ENCODE measurements at regions not wholly inside any gene's neighbourhood (a gene's known extent, or its start where the extent isn't known, plus 50 kb on each side); places are given as distances from the start of the nearest gene placed in this dataset.

DNA sequence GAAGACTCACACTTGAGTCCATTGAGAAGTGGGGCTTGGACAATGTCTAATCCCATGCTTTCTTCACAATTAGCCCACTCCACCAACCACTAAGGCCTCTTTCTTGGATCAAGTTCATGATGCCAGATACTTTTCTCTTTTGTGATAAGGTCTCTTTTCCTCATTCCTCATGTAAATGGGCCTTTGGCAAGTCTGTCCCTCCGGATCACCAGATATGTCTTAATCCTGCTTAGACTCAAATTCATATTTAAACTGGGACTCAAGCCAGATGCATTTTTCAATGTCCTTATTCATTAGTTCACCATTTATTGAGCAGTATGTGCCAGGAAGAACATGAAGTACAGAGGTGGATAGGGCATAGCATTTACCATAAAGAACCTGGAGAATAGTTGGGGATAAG lies 671.1 kb downstream of the TBL1XR1 start:
- DNase-seq, result no peak

- no peak for DNase-seq
Observed at GRCh38 chr3:176523114-176523513, 674.2 kb downstream of the TBL1XR1 start.

- no peak for DNase-seq
Observed at GRCh38 chr3:176522436-176522835, 674.8 kb downstream of the TBL1XR1 start.

DNA sequence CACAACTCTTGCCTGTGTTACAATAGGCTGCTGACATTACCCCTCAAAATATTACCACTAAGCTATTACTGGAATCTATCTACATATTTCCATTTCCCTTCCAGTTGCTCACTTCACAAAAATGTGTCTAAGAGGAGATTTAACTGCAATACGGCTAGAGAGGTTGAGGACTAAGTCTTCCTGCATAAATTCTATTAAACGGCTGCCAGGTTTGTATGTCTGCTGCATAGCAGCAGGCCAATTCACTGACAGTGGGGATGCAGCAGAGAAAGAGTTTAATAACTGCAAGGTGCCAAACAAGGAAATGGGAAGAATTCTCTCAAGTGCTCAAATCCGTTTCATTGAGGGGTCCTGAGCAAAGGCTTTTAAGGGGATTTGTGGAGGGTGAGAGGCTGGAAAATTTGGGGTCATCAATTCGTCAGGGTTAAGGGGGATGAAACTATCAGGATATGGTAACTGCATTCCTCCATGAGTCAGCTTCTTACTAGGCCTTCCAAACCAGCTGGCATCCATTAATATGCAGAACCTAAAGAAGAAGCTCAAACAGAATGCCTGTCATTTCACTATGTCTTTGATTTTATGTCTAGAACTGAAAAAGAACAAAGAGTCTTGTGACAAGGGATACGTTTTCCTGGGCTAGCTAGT lies 675.6 kb downstream of the TBL1XR1 start:
- no peak for DNase-seq

- DNase-seq, result peak in 3 of 4 experiments; percentile 1 to 5 (median 3)
Observed at GRCh38 chr3:176514297-176514696, 683.0 kb downstream of the TBL1XR1 start.

GRCh38 chr3:176513604-176514003 lies 683.7 kb downstream of the TBL1XR1 start:
- DNase-seq, result peak in 1 of 4 experiments; percentile 2

DNA sequence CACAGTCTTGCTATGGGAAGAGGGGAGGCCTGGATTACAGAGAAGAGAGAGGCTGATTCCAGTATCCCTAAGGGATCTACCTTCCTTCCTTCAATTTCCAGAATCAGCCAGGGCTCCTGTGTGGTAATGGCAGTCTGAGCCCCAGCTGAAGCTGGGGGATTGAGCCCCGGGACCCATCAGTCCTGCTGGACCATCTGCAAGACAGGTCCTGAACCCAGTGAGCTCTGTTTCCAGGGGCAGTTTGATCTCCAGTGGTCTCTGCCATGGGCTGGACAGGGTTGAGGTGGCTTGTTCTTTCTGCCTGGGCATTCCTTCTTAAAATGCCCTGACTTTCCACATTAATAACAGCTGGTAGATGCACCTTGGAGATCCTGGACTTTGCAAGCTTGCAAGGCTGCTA lies 685.2 kb downstream of the TBL1XR1 start:
- no peak for DNase-seq

GRCh38 chr3:176510097-176510496 lies 687.2 kb downstream of the TBL1XR1 start:
- no peak for DNase-seq

GRCh38 chr3:176505878-176506621 lies 691.2 kb downstream of the TBL1XR1 start:
- no peak for DNase-seq

GRCh38 chr3:176491084-176491483 lies 706.2 kb downstream of the TBL1XR1 start:
- no peak for DNase-seq

GRCh38 chr3:176490357-176490756 lies 706.9 kb downstream of the TBL1XR1 start:
- no peak for DNase-seq

DNA sequence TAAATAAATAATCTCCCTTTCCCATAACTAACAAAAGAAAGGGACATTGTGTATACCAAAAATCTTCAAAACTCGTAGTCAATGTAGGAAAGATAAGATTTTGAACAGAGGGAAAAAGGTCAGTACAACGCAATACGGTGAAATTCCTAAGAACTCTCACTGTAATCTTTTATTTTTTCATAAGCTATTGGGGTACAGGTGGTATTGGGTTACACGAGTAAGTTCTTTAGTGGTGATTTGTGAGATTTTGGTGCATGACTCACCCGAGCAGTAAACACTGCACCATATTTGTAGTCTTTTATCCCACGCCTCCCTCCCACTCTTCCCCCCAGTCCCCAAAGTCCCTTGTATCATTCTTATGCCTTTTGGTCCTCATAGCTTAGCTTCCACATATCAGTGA lies 718.0 kb downstream of the TBL1XR1 start:
- DNase-seq, result no peak

- DNase-seq, result no peak
Observed at GRCh38 chr3:176469694-176470205, 727.5 kb downstream of the TBL1XR1 start.

DNA sequence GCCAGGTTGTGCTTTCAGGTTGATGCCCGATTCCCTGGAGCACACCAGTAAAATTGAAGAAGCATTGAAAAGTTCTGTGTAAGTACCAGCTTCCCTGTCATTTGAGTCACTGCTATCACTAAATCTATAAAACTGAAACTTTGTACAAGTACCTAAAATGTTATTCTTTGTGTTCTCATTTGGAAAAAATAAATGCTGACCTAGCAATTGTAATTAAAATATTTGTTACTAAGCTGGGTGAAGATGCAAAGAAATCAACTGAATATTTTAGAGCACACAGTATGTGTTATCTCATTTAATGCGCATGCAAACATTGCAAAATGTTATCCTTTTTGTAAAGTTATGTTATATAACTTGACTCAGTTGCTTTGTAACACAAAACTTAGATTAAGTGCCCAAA lies 733.7 kb downstream of the TBL1XR1 start:
- DNase-seq, result no peak

GRCh38 chr3:176447369-176447768 lies 749.9 kb downstream of the TBL1XR1 start:
- DNase-seq, result no peak

DNA sequence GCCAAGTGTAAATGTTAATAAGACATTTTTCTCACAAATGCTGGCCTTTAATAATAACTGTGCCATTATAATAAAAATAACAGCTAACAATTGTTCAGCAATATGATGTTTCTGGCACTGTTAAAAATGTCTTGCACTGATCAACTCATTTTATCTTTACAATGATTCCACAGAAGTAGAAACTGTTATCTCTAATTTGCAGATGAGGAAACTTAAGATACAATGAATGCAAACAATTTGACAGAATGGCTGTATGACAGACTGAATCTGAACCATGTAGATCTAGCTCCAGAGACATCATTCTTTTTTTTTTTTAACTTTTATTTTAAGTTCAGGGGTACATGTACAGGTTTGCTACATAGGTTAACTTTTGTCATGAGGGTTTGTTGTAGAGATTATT lies 755.0 kb downstream of the TBL1XR1 start:
- no peak for DNase-seq

GRCh38 chr3:176439729-176440128 lies 757.6 kb downstream of the TBL1XR1 start:
- DNase-seq, result no peak

DNA sequence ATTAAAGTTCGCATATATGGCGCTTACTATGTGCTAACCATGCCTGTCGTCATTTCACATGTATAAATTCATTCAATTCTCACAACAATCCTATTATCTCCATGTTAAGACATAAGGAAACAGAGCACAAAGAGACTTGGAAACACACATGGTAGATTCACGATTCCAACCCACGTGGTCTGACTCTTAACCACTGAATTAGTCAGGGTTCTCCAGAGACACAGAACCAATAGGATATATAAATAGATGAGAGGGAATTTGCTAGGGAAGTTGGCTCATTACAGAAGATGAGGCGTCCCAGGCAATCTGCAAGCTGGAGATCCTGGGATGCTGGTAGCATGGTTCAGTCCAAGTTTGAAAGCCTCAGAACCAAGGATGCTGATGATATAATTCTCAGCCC lies 765.3 kb downstream of the TBL1XR1 start:
- DNase-seq, result no peak

DNA sequence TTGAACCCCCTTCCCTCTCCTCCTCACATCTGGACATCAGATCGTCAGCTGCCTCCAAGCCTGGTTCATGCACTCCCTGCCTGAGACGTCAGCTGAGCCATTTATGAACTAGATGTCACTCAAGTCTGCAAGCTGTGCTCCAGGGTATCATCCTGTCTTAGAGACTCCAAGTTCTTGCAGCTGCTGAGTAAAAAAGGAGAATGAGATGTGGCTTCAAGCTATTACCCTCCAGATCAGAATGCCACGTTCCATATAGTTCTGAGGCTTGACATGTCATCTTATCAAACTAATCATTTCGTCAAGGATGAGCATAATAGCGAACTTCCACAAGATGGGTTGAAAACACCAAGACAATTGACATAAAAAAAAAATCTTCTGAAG lies 766.3 kb downstream of the TBL1XR1 start:
- no peak for DNase-seq

DNA sequence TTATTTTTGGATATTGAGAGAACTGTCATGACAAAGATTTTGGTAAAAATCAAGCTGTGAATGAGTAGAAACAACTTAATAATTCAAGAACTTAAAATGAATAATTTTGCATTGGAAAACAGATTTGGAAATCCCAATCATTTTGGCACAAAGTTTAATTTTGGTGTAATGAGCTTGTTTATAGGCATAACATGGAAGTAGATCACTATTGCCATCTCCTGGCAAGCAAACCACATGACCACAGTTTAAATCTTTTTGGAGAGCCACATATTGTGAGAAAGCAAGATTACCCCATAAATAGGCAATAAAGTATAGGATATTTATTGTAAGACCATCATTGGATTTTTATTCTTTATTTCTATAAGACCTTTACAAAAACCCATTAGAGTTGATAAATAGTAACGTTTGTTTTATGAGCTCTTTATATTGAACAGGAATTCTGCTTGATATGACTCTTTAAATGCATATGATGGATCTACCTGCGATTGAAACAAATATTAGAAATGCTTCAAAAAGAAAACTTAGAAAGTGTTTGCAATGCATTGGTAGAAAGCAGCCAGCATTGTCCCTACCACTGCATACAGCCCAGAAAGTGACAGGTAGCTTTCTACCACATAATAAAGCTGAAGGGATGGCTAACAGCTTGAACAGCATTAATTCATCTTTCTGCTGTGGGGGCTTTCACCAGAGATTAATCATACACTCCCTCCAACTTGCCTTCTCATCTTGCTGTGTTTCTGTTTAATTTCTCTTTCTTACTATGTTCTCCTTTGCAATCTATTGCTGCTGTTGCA lies 766.8 kb downstream of the TBL1XR1 start:
- DNase-seq, result peak in 3 of 4 experiments; percentile 5 to 9 (median 6)

DNA sequence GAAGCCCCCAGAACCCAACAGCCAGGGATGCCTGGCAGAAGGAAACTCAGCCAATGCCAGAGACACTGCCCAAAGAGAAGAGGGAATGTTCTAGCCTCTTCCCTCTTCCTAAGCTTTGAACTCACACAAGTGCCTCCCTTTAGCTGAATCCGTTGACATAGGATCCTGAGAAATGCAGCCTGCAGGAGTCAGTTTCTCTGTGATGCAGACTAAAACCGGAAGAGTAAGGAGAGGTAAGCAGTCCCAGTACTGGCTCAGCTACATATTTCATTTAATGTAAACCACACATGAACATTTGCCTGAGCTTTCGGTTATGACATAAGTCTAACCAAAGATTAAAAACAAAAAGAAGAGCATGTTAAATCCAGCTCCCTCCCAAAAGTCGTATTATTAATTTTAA lies 768.7 kb downstream of the TBL1XR1 start:
- DNase-seq, result no peak

DNA sequence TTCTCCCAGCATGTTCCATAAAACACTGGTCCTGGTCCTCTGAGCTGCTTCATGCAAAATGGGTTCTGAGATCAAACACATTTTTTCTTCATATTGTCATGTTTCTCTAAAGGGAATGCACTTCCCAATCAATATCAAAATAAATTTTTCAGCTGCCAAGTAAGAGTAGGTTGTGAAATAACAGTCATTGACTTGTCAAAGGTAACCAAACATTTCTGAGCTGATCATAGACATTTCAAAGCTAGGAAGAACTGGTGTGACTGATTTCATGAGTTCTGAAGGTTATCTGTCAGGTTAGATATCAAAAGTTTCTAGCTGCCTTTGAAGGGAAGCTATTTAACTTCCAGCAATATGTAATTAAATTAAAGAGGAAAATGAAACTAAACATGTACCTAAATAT lies 770.9 kb downstream of the TBL1XR1 start:
- DNase-seq, result no peak

DNA sequence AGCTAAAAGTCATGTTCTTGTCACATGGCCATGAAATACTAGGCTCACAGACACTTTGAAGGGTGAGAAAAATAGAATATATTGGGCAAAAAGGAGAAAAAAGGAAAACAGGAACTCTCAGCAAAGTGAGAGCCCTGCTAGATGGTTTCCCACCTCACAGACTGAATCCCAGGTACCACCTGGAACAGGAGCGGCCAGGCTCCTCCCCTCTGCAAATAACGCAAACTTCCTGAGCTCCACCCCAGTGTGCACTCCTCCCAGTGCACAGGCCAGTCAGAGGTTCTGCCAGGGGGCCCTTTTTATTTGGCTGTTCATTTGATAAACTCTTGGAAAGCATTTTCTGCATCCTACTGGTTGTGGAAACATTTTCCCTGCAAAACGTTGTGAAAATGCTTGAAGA lies 780.4 kb downstream of the TBL1XR1 start:
- no peak for DNase-seq

Measured in suppressor macrophage (primary cell).